OCI-LY3 (cell line): ENCODE measurements at regions not wholly inside any gene's neighbourhood (a gene's known extent, or its start where the extent isn't known, plus 50 kb on each side); places are given as distances from the start of the nearest gene placed in this dataset.

Experiments
- CTCF ChIP-seq: fragments of 200-600, 300-600 bp; sonication (generic); IDR thresholded peaks from 2 replicates; pipeline ENCODE4 v1.5.1; 2014; ENCODE audit warnings: antibody characterized with exemption, low read length, low read depth
- EZH2phosphoT487 ChIP-seq: fragments of 200-600 bp; shearing (Covaris generic); IDR thresholded peaks from 2 replicates; pipeline ENCODE4 v1.6.1; 2018; ENCODE audit warnings: antibody characterized with exemption, mixed run types, low read depth

GRCh38 chr10:29820890-29821461 lies 186.2 kb upstream of the SVIL start:
- TF ChIP-seq EZH2phosphoT487: no peak
- no peak for TF ChIP-seq CTCF
